Smooth muscle cell of the brain vasculature (primary cell): ENCODE measurements at regions not wholly inside any gene's neighbourhood (a gene's known extent, or its start where the extent isn't known, plus 50 kb on each side); places are given as distances from the start of the nearest gene placed in this dataset.

Experiments
- DNase-seq: peaks from one replicate; pipeline ENCODE4 v3.0.0-alpha.2; 2012; ENCODE audit warnings: low read depth, low spot score

DNA sequence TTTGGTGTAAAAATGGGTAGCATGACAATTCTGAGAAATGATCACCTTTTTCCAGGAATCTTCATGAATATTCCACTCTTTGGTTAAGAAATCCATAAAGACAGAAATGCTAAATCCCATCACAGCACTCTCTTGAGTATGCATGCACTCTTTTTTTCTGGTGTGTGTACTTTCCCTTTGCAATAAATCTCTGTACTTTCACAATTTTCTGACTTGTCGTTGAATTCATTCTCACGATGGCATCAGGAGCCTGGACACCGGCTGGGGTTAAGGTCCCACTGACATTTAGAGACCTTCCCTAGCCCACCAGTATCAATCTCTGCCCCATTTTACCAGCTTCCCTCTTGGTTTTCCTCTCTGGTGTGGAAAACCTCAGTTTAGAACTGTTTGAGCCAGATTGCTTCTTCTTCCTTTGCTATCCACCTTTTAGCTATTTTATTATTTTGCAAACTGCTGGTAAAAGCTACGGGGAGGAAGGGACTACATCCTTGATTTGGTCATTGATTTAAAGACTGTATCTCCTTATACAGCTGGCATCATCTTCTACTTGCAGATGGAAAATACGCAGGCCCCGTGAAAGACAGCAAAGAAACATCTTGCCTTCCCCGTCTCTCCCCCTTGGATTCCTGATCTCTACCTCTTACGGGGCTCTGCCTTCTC is 59.9 kb upstream of the ZFR start:
- no peak for DNase-seq

DNA sequence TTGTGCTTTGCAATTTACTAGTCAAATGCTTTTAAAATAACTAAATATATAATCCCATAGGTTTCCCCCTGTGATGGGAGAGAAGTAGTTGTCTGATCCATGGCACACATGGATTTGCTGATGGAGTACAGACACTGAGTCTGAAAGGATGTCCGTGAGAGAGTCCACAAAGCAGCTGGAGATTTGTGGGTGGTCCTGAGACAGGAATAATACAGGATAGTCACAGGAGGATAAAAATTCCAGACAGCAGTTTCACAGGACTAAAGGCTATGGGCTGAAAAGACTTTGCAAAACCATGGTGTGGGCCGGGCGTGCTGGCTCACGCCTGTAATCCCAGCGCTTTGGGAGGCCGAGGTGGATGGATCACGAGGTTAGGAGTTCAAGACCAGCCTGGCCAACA is 58.7 kb upstream of the ZFR start:
- DNase-seq: no peak

DNA sequence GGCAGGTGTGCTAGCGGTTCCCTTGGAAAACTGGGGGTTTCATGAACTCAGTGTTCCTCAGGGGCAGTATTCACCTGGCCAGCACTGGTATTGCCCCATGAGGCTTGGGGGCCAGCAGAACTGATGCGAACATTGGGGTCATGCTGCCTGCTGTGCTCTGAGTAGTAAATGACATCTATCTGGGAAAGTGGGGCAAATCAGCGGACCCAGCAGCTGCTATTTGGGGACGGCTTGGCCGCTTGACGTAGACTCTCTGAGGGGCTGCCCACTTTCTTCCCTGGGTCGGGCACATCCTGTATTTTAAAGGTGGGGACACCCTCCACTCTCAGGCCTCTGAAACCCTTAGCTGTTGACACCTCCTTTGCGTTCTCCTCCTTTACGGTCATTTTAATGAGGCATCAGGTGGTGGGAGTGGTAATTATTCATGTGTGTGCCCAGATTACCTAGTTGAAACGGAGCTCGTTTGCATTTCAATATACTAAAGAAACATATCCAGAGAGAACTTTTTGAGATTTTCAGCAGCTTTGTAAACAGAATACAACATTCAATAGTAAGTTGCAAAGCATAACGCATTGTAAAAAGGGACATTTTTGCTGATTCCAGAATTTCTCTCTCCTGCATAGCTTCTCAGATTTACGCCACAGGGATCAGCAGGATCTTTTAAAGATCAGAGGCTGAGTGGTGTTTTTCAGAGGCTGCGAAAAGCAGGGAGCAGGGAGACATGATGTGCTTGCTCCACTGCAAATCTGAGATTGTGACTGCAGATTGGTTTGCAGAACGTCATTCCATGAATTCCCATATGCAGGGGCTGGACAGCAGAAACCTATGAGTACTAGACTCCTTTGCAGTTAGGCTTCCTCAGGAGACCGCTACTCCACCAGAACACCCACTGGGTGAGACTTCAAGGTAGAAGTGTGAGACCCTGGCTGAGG is 56.8 kb upstream of the ZFR start:
- DNase-seq: no peak

DNA sequence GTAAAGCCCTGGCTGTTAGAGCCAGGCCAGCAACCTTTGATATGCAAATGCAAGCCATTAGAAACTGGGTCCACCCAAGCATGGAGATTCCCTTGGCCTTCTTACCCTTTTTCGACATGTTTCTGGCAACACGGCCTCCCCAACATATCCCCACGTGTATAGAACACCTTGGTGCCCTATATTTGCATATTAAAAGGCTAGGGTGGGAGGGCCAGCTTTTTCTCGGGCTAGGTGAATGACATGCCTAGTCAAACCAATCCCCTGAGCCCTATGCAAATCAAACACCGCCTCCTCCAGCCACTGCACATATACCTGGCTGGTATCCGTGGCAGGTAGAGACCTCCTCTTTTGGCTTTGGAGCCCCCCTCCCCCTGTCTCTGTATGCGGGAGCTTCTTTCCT is 55.6 kb upstream of the ZFR start:
- no peak for DNase-seq

DNA sequence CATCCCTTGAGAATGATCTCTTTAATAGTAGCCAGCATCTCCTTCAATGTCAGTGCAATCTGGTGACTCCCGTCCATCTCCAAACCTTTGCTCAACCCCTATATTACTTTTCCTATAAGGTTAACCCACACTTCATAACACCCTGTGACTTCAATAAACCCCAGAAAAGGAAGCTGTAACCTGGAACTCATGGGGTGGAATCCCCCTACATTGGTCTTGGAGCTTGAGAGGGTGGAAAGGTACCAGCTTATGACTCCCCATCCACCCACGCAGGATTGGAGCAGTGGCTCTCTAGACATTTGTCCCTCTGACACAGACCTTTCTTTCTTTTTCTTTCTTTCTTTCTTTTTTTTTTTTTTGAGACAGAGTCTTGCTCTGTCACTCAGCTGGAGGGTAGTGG is 54.7 kb upstream of the ZFR start:
- no peak for DNase-seq

DNA sequence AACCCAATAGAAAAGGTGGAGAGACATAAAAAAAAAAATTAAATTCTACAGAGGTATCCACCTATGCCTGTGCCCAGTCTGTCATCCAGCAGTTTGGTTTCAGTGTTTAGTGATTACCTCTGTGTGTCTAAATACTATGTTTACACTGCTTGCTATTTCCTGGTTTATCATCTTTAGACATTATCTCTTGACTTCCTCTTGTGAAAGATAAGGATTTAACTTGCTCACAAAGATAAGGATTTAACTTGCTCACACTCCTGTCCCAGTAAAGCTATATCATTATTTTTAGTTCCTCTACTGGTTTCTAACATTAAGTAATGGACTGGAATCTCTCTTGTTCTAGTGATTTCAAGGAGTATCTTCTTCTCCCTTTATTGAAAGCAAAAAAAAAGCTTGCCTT is 53.9 kb upstream of the ZFR start:
- DNase-seq: no peak

DNA sequence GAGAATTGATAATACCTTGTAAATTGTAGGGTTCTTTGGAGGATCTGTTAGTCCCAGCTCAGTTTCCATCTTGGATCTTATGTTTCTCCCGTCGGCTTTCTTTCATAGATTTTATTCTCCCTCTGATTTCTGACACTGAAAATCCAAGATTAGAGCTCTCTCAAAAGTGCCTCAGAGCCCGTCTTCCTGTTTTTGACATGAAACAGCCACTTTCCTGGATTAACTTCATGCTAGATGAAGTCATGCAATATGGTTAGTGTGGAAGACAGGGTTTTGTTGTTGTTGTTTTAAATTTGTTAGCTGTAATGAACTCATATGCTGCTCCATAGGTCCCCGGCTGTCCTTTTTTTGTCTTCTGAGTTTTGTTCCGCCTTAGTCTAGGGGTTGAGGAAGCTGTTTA is 51.6 kb upstream of the ZFR start:
- DNase-seq: no peak

DNA sequence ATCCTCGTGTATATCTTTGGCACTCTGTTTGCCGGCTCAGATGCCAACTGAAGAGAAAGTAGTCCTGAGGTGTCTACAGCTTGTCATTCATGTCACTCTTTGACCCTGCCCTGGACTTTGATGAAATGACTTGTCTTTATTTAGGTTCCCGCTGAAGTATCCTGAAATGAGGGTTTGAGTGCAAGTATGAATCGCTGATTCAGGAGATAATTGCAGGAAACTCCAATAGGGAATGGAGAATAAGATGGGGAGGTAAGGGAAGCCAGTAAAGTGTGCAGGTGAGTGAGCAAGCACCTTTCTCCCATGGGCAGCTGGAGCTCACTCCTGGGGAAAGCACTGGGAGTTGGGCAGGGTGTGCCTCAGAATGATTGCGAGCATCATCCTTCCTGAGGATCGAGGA is 50.3 kb upstream of the ZFR start:
- DNase-seq: no peak
